ENCODE measurements at regions not wholly inside any gene's neighbourhood (a gene's known extent, or its start where the extent isn't known, plus 50 kb on each side); places are given as distances from the start of the nearest gene placed in this dataset.

- Histone ChIP-seq H3K4me1 (replicated peaks in 1 of 2; ENCODE audit: control insufficient read depth in 2 of 2, insufficient read depth in 2 of 2, low read length in 2 of 2) (no peaks in the 10 kb centered on the region), H3K9ac (ENCODE audit: insufficient read depth in 1 of 2, low read depth in 2 of 2, low read length in 2 of 2) (no peak overlapping the region), H4K20me1 (replicated peaks; ENCODE audit: control insufficient read depth, insufficient read depth, low read length) (no peaks in the 10 kb centered on the region), H3K4me3 (no peak overlapping the region), H3K27me3 (ENCODE audit: control insufficient read depth in 2 of 2, insufficient read depth in 2 of 2, low read length in 2 of 2) (no peaks in the 10 kb centered on the region), H3K9me1 (ENCODE audit: control insufficient read depth, insufficient read depth, low read length) (no peaks in the 10 kb centered on the region), H3K4me2 (ENCODE audit: insufficient read depth, low read length) (no peak overlapping the region), H3K9me3 (replicated peaks; ENCODE audit: control insufficient read depth, insufficient read depth, low read depth, low read length) (no peaks in the 10 kb centered on the region), H3K27ac (ENCODE audit: extremely low read depth, low read depth, low read length) (no peak overlapping the region), H3K36me3 (ENCODE audit: control insufficient read depth, insufficient read depth, low read length) (no peaks in the 10 kb centered on the region), H3K79me2 (ENCODE audit: control insufficient read depth, insufficient read depth, low read length) (no peaks in the 10 kb centered on the region), H2AFZ (ENCODE audit: low read depth, low read length) (no peak overlapping the region)
- ChIA-PET CTCF (ENCODE audit: low intra/inter-chr PET ratio) (no interaction called here), POLR2A (no interaction called here)
- FAIRE-seq (no peak), ATAC-seq (no peak), DNase-seq (ENCODE audit: extremely low read depth in 1 of 4, low spot score in 3 of 4) (no peak)
- BruUV-seq (replicated peaks) = no TSS peak
- intact Hi-C loops (cut with micrococcal nuclease) (no loop called here), in situ Hi-C loops (cut with MboI) (no loop called here)
- TF ChIP-seq ZNF444 (CRISPR knock-in tag; IDR thresholded peaks at IDR 0.05) = no peak
- no peak for TF ChIP-seq MIER1 (IDR thresholded peaks at IDR 0.05; ENCODE audit: low read depth)
- no peak for TF ChIP-seq DACH1 (IDR thresholded peaks at IDR 0.05; ENCODE audit: partially characterized antibody)
- TF ChIP-seq ZFP1 (CRISPR knock-in tag; IDR thresholded peaks at IDR 0.05) = no peak
- no peak for TF ChIP-seq ETV5 (CRISPR knock-in tag; IDR thresholded peaks at IDR 0.05; ENCODE audit: low read depth)
- TF ChIP-seq RERE (CRISPR knock-in tag; IDR thresholded peaks at IDR 0.05; ENCODE audit: borderline replicate concordance) = no peak
- TF ChIP-seq BMI1 (IDR thresholded peaks at IDR 0.05; ENCODE audit: low read length) = no peak
- TF ChIP-seq ZMIZ1 (IDR thresholded peaks at IDR 0.05; ENCODE audit: low read depth in 2 of 2, low read length in 2 of 2) = no peak
- TF ChIP-seq STAG1 (CRISPR knock-in tag; IDR thresholded peaks at IDR 0.05; ENCODE audit: borderline replicate concordance) = no peak
- TF ChIP-seq SIX5 (IDR thresholded peaks at IDR 0.05; ENCODE audit: borderline replicate concordance in 1 of 2, insufficient read depth in 1 of 2, low read depth in 1 of 2, low read length in 2 of 2) = no peak
- TF ChIP-seq SMAD2 (IDR thresholded peaks at IDR 0.05; ENCODE audit: low read depth, low read length) = no peak
- 0% methylated on average over 1 of the region's 4 CpGs for WGBS (ENCODE audit: insufficient coverage, low coverage, missing lambda C conversion rate)
Observed at GRCh38 chr13:31649766-31650165, 89.6 kb upstream of the RXFP2 start.

All from K562 (cell line).